ENCODE measurements at regions not wholly inside any gene's neighbourhood (a gene's known extent, or its start where the extent isn't known, plus 50 kb on each side); places are given as distances from the start of the nearest gene placed in this dataset.
"Not testable (repeated sequence)": the region's sequence is repeated elsewhere in the genome, so short reads cannot be mapped to it uniquely, and the experiment has no call there.

GRCh38 chr9:40962461-40962860 lies 166.0 kb downstream of the FOXD4L6 start:
- not testable (repeated sequence) for H3K27ac ChIP-seq
- peak; percentile 33 for TF ChIP-seq CTCF (conservative IDR thresholded peaks at IDR 0.05)

- peak; percentile 46 for TF ChIP-seq CTCF (conservative IDR thresholded peaks at IDR 0.05)
- H3K27ac ChIP-seq: not testable (repeated sequence)
These were observed 176.5 kb downstream of the FOXD4L6 start for GRCh38 chr9:40951876-40952494.

- not testable (repeated sequence) for H3K27ac ChIP-seq
These were observed 182.3 kb downstream of the FOXD4L6 start for GRCh38 chr9:40946228-40946627.

GRCh38 chr9:40942730-40943129 lies 185.8 kb downstream of the FOXD4L6 start:
- H3K27ac ChIP-seq: not testable (repeated sequence)

GRCh38 chr9:40939888-40940209 lies 188.6 kb downstream of the FOXD4L6 start:
- not testable (repeated sequence) for H3K27ac ChIP-seq

- H3K27ac ChIP-seq: not testable (repeated sequence)
These were observed 189.1 kb downstream of the FOXD4L6 start for GRCh38 chr9:40939201-40939887.

GRCh38 chr9:40935336-40935735 lies 193.1 kb downstream of the FOXD4L6 start:
- TF ChIP-seq CTCF (conservative IDR thresholded peaks at IDR 0.05) (no peak), ZFX (IDR thresholded peaks at IDR 0.05) (no peak)
- no peak overlapping the region for H3K27ac ChIP-seq

- H3K27ac ChIP-seq: not testable (repeated sequence)
These were observed 194.0 kb downstream of the FOXD4L6 start for GRCh38 chr9:40934480-40934879.

- H3K27ac ChIP-seq: not testable (repeated sequence)
These were observed 198.1 kb downstream of the FOXD4L6 start for GRCh38 chr9:40930426-40930825.

GRCh38 chr9:40929488-40929845 lies 199.0 kb downstream of the FOXD4L6 start:
- H3K27ac ChIP-seq: not testable (repeated sequence)

- H3K27ac ChIP-seq: no peak overlapping the region
- TF ChIP-seq ZFX (IDR thresholded peaks at IDR 0.05): no peak
- TF ChIP-seq CTCF (conservative IDR thresholded peaks at IDR 0.05): no peak
These were observed 199.5 kb downstream of the FOXD4L6 start for GRCh38 chr9:40928803-40929487.
